SK-N-SH (cell line): ENCODE measurements at regions not wholly inside any gene's neighbourhood (a gene's known extent, or its start where the extent isn't known, plus 50 kb on each side); places are given as distances from the start of the nearest gene placed in this dataset.

Experiments used
- CTCF ChIA-PET: fragments of 300-600, 350-600 bp; formaldehyde crosslinking; extraction: SDS; loops from one replicate; lab custom pipeline; 2021; lab: Yijun Ruan, JAX
- POLR2A ChIA-PET: fragments of 350-600 bp; sonication (Branson Sonifier 250); formaldehyde crosslinking; extraction: SDS; loops from one replicate; lab custom pipeline; 2020; ENCODE audit warnings: antibody characterized with exemption, inconsistent platforms; lab: Yijun Ruan, JAX
- DNase-seq: peaks from one replicate; pipeline ENCODE4 v3.0.0; 2012
- H2AFZ ChIP-seq: fragments of 200-600 bp; sonication (generic); 2 replicates; pipeline ENCODE4 v1.8.1; 2016; ENCODE audit warnings: antibody characterized with exemption, mild to moderate bottlenecking, low read depth
- H3F3A ChIP-seq: fragments of 200-600 bp; sonication (generic); replicated peaks from 2 replicates; pipeline ENCODE3; 2016; ENCODE audit warnings: antibody characterized with exemption, mild to moderate bottlenecking; ENCODE audit not compliant: insufficient read depth
- H3K27ac ChIP-seq, 2 experiments: fragments of 200-500 bp in 1 of 2; fragments of 200-600 bp in 1 of 2; sonication (Bioruptor generic) in 1 of 2; sonication (generic), shearing (Covaris generic) in 1 of 2; 2 replicates each; pipeline versions ENCODE4 v1.5.1 to v1.6.1; 2014 to 2016; ENCODE audit warnings: low read depth in 2 of 2, inconsistent platforms in 1 of 2, low read length in 1 of 2, mild to moderate bottlenecking in 1 of 2, mixed read lengths in 1 of 2
- H3K27me3 ChIP-seq: fragments of 200-600 bp; sonication (generic), shearing (Covaris generic); 2 replicates; pipeline ENCODE4 v1.6.1; 2016; ENCODE audit warnings: mixed run types; ENCODE audit not compliant: insufficient read depth
- H3K36me3 ChIP-seq, 2 experiments: fragments of 200-500 bp in 1 of 2; fragments of 200-600 bp in 1 of 2; sonication (Bioruptor generic) in 1 of 2; sonication (generic) in 1 of 2; replicated peaks in 1 of 2; 2 replicates each; pipeline versions ENCODE3 to v1.5.1; 2014 to 2016; ENCODE audit warnings: low read length in 1 of 2, mild to moderate bottlenecking in 1 of 2; ENCODE audit not compliant: insufficient read depth in 2 of 2, control insufficient read depth in 1 of 2
- H3K4me1 ChIP-seq, 2 experiments: fragments of 200-500 bp in 1 of 2; fragments of 200-600 bp in 1 of 2; sonication (Bioruptor generic) in 1 of 2; sonication (generic), shearing (Covaris generic) in 1 of 2; 2 replicates each; pipeline versions ENCODE4 v1.5.1 to v1.6.1; 2014 to 2016; ENCODE audit warnings: low read depth in 1 of 2, low read length in 1 of 2, mixed run types in 1 of 2; ENCODE audit not compliant: insufficient read depth in 2 of 2, control insufficient read depth in 1 of 2
- H3K4me2 ChIP-seq: fragments of 200-600 bp; sonication (generic), shearing (Covaris generic); 2 replicates; pipeline ENCODE4 v1.6.1; 2017; ENCODE audit warnings: mixed run types
- H3K4me3 ChIP-seq, 2 experiments: fragments of 200-500 bp in 1 of 2; fragments of 200-600 bp in 1 of 2; sonication (Bioruptor generic) in 1 of 2; sonication (generic), shearing (Covaris generic) in 1 of 2; 2 replicates each; pipeline versions ENCODE4 v1.5.1 to v1.8.1; 2014 to 2016; ENCODE audit warnings: low read depth in 2 of 2, inconsistent platforms in 1 of 2, low read length in 1 of 2, mild to moderate bottlenecking in 1 of 2, mixed read lengths in 1 of 2, moderate library complexity in 1 of 2
- H3K79me2 ChIP-seq: fragments of 200-600 bp; sonication (generic); 2 replicates; pipeline ENCODE4 v1.8.1; 2017; ENCODE audit warnings: mild to moderate bottlenecking; ENCODE audit not compliant: insufficient read depth
- H3K9ac ChIP-seq: fragments of 200-600 bp; sonication (generic); 2 replicates; pipeline ENCODE4 v1.6.1; 2017; ENCODE audit warnings: mixed run types
- H3K9me2 ChIP-seq: fragments of 200-600 bp; sonication (generic); 2 replicates; pipeline ENCODE4 v1.6.1; 2017; ENCODE audit warnings: mixed run types
- H3K9me3 ChIP-seq: fragments of 200-600 bp; sonication (generic); 2 replicates; pipeline ENCODE4 v1.6.1; 2017; ENCODE audit warnings: mixed run types, mild to moderate bottlenecking, moderate library complexity
- H4K20me1 ChIP-seq: fragments of 200-600 bp; sonication (generic); 2 replicates; pipeline ENCODE4 v1.6.1; 2017; ENCODE audit warnings: mild to moderate bottlenecking, mixed run types; ENCODE audit not compliant: insufficient read depth
- CHD2 ChIP-seq: fragments of 150-350 bp; IDR thresholded peaks from 2 replicates; pipeline ENCODE4 v1.6.1; 2018; ENCODE audit warnings: low read length; ENCODE audit not compliant: partially characterized antibody
- FOSL2 ChIP-seq: IDR thresholded peaks from 2 replicates; pipeline ENCODE4 v1.4.0; 2012; ENCODE audit warnings: low read depth, mild to moderate bottlenecking, moderate library complexity, borderline replicate concordance
- FOXM1 ChIP-seq: IDR thresholded peaks from 2 replicates; pipeline ENCODE4 v1.4.0; 2012; ENCODE audit warnings: low read depth, mild to moderate bottlenecking
- MEF2A ChIP-seq: IDR thresholded peaks from 2 replicates; pipeline ENCODE4 v1.4.0; 2012; ENCODE audit warnings: low read depth, borderline replicate concordance
- NRF1 ChIP-seq: IDR thresholded peaks from 2 replicates; pipeline ENCODE4 v1.6.1; 2012; ENCODE audit warnings: low read depth, mild to moderate bottlenecking, low read length
- RFX5 ChIP-seq: IDR thresholded peaks from 2 replicates; pipeline ENCODE4 v1.6.1; 2012; ENCODE audit warnings: mild to moderate bottlenecking, improper control_type of control experiment, low read length
- RXRA ChIP-seq: IDR thresholded peaks from 2 replicates; pipeline ENCODE4 v1.4.0; 2012; ENCODE audit warnings: low read depth, mild to moderate bottlenecking, borderline replicate concordance
- TAF1 ChIP-seq: IDR thresholded peaks from 2 replicates; pipeline ENCODE4 v1.6.1; 2012; ENCODE audit warnings: low read depth, mild to moderate bottlenecking, low read length, moderate library complexity, borderline replicate concordance
- WGBS: methylation state at CpG from one replicate; pipeline ENCODE4 v1.1.6; 2017; ENCODE audit warnings: low lambda C conversion rate; 5-methylcytosine and 5-hydroxymethylcytosine counted together
- TF ChIP-seq, protein P1 (sequence below): fragments of 200-600 bp; sonication (generic); IDR thresholded peaks from 2 replicates; pipeline ENCODE4 v1.6.1; 2017; ENCODE audit warnings: antibody characterized with exemption, mild to moderate bottlenecking, moderate library complexity
- TF ChIP-seq, protein P2 (sequence below): IDR thresholded peaks from 2 replicates; pipeline ENCODE4; 2012

DNA sequence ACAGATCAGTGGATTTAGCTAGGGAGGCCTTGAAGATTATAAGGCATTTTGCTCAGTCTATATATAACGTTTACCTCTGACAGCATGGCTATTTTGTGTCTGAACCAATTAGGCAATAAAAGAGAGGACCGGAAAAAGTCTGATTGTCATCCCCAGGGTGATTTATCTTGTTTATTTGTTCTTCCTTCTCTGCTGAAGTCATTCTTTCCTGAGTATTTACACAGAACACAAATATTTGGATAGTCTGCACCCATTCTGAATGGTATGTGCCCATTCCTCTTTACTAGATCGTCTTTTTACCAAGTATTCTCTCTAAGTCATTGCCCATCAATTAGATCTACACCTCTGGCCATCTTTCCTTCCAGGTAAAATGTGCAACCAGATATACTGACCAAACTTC is 1602.9 kb downstream of the KCNT2 start (continued):
- no peak for TF ChIP-seq FOXM1
- TF ChIP-seq RFX5, result no peak
- no peak for TF ChIP-seq RXRA
- TF ChIP-seq, protein P1, sequence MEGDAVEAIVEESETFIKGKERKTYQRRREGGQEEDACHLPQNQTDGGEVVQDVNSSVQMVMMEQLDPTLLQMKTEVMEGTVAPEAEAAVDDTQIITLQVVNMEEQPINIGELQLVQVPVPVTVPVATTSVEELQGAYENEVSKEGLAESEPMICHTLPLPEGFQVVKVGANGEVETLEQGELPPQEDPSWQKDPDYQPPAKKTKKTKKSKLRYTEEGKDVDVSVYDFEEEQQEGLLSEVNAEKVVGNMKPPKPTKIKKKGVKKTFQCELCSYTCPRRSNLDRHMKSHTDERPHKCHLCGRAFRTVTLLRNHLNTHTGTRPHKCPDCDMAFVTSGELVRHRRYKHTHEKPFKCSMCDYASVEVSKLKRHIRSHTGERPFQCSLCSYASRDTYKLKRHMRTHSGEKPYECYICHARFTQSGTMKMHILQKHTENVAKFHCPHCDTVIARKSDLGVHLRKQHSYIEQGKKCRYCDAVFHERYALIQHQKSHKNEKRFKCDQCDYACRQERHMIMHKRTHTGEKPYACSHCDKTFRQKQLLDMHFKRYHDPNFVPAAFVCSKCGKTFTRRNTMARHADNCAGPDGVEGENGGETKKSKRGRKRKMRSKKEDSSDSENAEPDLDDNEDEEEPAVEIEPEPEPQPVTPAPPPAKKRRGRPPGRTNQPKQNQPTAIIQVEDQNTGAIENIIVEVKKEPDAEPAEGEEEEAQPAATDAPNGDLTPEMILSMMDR, result no peak
- TF ChIP-seq, all 33 proteins: peak for 0

DNA sequence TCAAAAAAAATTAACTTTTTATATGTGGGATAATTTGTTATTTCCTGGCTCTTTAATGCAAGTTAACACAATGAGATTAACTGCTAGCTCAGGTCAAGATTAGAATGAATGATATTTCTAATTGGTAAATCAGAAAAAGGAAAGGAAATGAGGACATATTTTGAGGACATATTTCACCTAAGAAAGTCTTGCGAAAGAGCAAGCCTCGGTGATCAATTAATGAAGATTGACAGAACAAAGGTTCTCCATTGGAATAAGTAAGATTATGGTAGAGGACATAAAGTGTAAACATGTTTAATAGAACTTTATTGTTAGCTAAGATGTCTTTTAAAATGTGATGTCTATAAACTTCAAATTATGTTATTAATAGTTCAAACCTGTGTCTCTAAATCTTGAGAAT is 1617.8 kb downstream of the KCNT2 start:
- Histone ChIP-seq H3K9me3 (no peaks in the 10 kb centered on the region), H3K79me2 (no peaks in the 10 kb centered on the region), H3K27ac (no peak overlapping the region), H3K4me3 (no peak overlapping the region), H3K9me2 (no peaks in the 10 kb centered on the region), H3K4me1 (no peaks in the 10 kb centered on the region; a peak in 1 of 4 replicates), H3K9ac (no peak overlapping the region), H3K36me3 (no peaks in the 10 kb centered on the region), H3K4me2 (no peak overlapping the region), H4K20me1 (no peaks in the 10 kb centered on the region), H3F3A (no peaks in the 10 kb centered on the region), H3K27me3 (no peaks in the 10 kb centered on the region), H2AFZ (no peak overlapping the region)
- CTCF ChIA-PET, result no interaction called here
- WGBS, result 52% methylated on average over 2 of the region's 2 CpGs
- DNase-seq, result no peak
- POLR2A ChIA-PET, result no interaction called here
- TF ChIP-seq FOSL2 (no peak), RXRA (no peak), CHD2 (no peak), TAF1 (no peak)

DNA sequence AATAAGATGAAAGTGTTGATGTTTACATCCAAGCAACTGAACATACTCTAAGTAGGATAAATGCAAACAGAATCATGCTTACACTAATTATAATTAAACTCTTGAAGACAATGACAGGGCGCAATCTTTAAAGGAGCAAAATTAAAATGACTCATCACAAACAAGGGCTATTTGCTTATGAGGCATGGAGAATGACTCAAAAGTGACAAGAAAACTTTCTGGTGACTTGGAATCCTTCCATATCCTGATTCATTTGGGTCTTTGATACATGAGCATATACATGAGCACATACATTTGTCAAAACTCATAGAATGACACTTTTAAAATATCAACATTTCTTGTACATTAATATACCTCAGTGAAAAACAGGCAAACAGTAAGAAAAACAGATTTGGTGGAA is 1632.3 kb downstream of the KCNT2 start:
- Histone ChIP-seq H3K9me3 (no peaks in the 10 kb centered on the region), H3K79me2 (no peaks in the 10 kb centered on the region), H3K4me2 (no peak overlapping the region), H3K4me3 (no peak overlapping the region), H3K9ac (no peak overlapping the region), H3K9me2 (no peaks in the 10 kb centered on the region), H3K27ac (no peak overlapping the region), H3K27me3 (no peaks in the 10 kb centered on the region), H4K20me1 (no peaks in the 10 kb centered on the region), H2AFZ (no peak overlapping the region), H3F3A (no peaks in the 10 kb centered on the region), H3K4me1 (no peaks in the 10 kb centered on the region), H3K36me3 (no peaks in the 10 kb centered on the region)
- POLR2A ChIA-PET, result no interaction called here
- DNase-seq, result no peak
- 3% methylated on average over 1 of the region's 1 CpG for WGBS
- TF ChIP-seq, protein P2, sequence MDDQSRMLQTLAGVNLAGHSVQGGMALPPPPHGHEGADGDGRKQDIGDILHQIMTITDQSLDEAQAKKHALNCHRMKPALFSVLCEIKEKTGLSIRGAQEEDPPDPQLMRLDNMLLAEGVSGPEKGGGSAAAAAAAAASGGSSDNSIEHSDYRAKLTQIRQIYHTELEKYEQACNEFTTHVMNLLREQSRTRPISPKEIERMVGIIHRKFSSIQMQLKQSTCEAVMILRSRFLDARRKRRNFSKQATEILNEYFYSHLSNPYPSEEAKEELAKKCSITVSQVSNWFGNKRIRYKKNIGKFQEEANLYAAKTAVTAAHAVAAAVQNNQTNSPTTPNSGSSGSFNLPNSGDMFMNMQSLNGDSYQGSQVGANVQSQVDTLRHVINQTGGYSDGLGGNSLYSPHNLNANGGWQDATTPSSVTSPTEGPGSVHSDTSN, result 0 out of 2 replicates have a peak, but pooled peaks have one; percentile 13
- TF ChIP-seq, protein P1, result no peak
- no peak for TF ChIP-seq MEF2A
- no peak for TF ChIP-seq NRF1
- 0 out of 2 replicates have a peak, but pooled peaks have one; percentile 10 for TF ChIP-seq FOSL2
- CTCF ChIA-PET, result no interaction called here
